ENCODE measurements at regions not wholly inside any gene's neighbourhood (a gene's known extent, or its start where the extent isn't known, plus 50 kb on each side); places are given as distances from the start of the nearest gene placed in this dataset.

- TF ChIP-seq NANOG (IDR thresholded peaks at IDR 0.05; ENCODE audit: insufficient read depth, low read depth, low read length, poor library complexity, severe bottlenecking) (no peak), CHD1 (IDR thresholded peaks at IDR 0.05; ENCODE audit: low read depth, low read length) (no peak), ASH2L (IDR thresholded peaks at IDR 0.05; ENCODE audit: low read length) (no peak), BACH1 (IDR thresholded peaks at IDR 0.05; ENCODE audit: low read length) (no peak), NRF1 (IDR thresholded peaks at IDR 0.05; ENCODE audit: low read depth, low read length) (no peak), SRF (IDR thresholded peaks at IDR 0.05; ENCODE audit: low read depth, low read length) (no peak), CTCF (IDR thresholded peaks at IDR 0.05; ENCODE audit: control extremely low read depth in 1 of 3, insufficient read depth in 1 of 3, low read depth in 1 of 3, low read length in 3 of 3) (no peak), CBX5 (IDR thresholded peaks at IDR 0.05; ENCODE audit: low read depth, low read length) (no peak), SIN3A (conservative IDR thresholded peaks at IDR 0.05 in 1 of 2, IDR thresholded peaks at IDR 0.05 in 1 of 2; ENCODE audit: low read depth in 1 of 2, low read length in 2 of 2) (no peak), KDM1A (IDR thresholded peaks at IDR 0.05; ENCODE audit: borderline replicate concordance, low read length) (no peak), JUN (IDR thresholded peaks at IDR 0.05; ENCODE audit: low read depth, low read length) (no peak), RXRA (IDR thresholded peaks at IDR 0.05; ENCODE audit: insufficient read depth, low read depth, low read length) (no peak)
- H2AFZ ChIP-seq (ENCODE audit: low read length), result no peak overlapping the region
- no peak overlapping the region for H2AK5ac ChIP-seq (ENCODE audit: low read depth, low read length)
- no peaks in the 10 kb centered on the region for H3K36me3 ChIP-seq (ENCODE audit: control insufficient read depth in 2 of 4, insufficient read depth in 4 of 4, low read length in 3 of 4)
- CTCF ChIA-PET (ENCODE audit: partially characterized antibody), result interaction anchor here (1.1 to 11.0 kb wide), 2 partner anchors 14 to 831 kb away, joined by 4 to 54 read pairs; no protein-coding TSS in a partner anchor
- H3K9me3 ChIP-seq (ENCODE audit: insufficient read depth in 2 of 2, low read depth in 1 of 2, low read length in 1 of 2), result no peaks in the 10 kb centered on the region
- H4K5ac ChIP-seq (ENCODE audit: insufficient read length, low read depth, low read length), result no peak overlapping the region
- H3K79me1 ChIP-seq (ENCODE audit: low read depth, low read length), result no peaks in the 10 kb centered on the region
- DNase-seq (ENCODE audit: low read depth in 1 of 2, low spot score in 2 of 2) (peak in 1 of 2 experiments; percentile 28), FAIRE-seq (no peak)
- 91% methylated on average over 7 of the region's 11 CpGs; no CpG with 5 or more reads in 1 of the 2 experiments for WGBS, 2 experiments (ENCODE audit: extremely low coverage in 1 of 2, insufficient coverage in 1 of 2, insufficient read length in 1 of 2, insufficient replicate concordance in 2 of 2, low coverage in 1 of 2, low lambda C conversion rate in 2 of 2, missing lambda C conversion rate in 1 of 2)
- H3K27ac ChIP-seq (ENCODE audit: low read depth, low read length), result no peak overlapping the region
- H2BK20ac ChIP-seq (ENCODE audit: low read length), result no peak overlapping the region
- no peak overlapping the region for H4K8ac ChIP-seq (ENCODE audit: extremely low read depth, insufficient read depth, low read length)
- H4K20me1 ChIP-seq (replicated peaks in 1 of 2; ENCODE audit: control insufficient read depth in 1 of 2, insufficient read depth in 2 of 2, low read length in 2 of 2), result no peaks in the 10 kb centered on the region
- H3K4me3 ChIP-seq (ENCODE audit: extremely low read depth in 1 of 4, insufficient read depth in 2 of 4, low read depth in 3 of 4, low read length in 4 of 4), result no peak overlapping the region
- H3K23ac ChIP-seq (ENCODE audit: insufficient read length), result no peak overlapping the region
- H3K18ac ChIP-seq (ENCODE audit: extremely low read depth, low read length), result no peak overlapping the region
- no peak overlapping the region for H3K4me2 ChIP-seq (ENCODE audit: insufficient read depth in 1 of 2, low read depth in 2 of 2, low read length in 2 of 2)
- H2BK15ac ChIP-seq (ENCODE audit: low read length), result no peak overlapping the region
- H3K9ac ChIP-seq (replicated peaks in 1 of 4; ENCODE audit: extremely low read depth in 1 of 4, low read depth in 3 of 4, low read length in 3 of 4), result no peak overlapping the region
- H3K4me1 ChIP-seq (replicated peaks in 1 of 4; ENCODE audit: control insufficient read depth in 3 of 4, insufficient read depth in 4 of 4, low read length in 3 of 4), result no peaks in the 10 kb centered on the region; a peak in 1 of 7 replicates
- no peak overlapping the region for H4K91ac ChIP-seq (replicated peaks; ENCODE audit: insufficient read length, low read length)
- POLR2A ChIA-PET (ENCODE audit: partially characterized antibody), result interaction anchor here (1.2 kb wide), 1 partner anchor 19 kb away, joined by 3 read pairs; no protein-coding TSS in a partner anchor
- no peaks in the 10 kb centered on the region for H3K27me3 ChIP-seq (replicated peaks in 1 of 4; ENCODE audit: control insufficient read depth in 3 of 4, extremely low read depth in 1 of 4, insufficient read depth in 3 of 4, low read length in 3 of 4)
- no peak overlapping the region for H3K14ac ChIP-seq (ENCODE audit: insufficient read length)
- H3K79me2 ChIP-seq (ENCODE audit: control insufficient read depth in 1 of 2, insufficient read depth in 2 of 2, low read length in 2 of 2), result no peaks in the 10 kb centered on the region
- H3K23me2 ChIP-seq (ENCODE audit: low read depth, low read length), result no peaks in the 10 kb centered on the region
- H2BK5ac ChIP-seq (ENCODE audit: low read depth, low read length), result no peak overlapping the region
- no peak overlapping the region for H2BK12ac ChIP-seq (ENCODE audit: low read depth, low read length)
- H3K4ac ChIP-seq (replicated peaks; ENCODE audit: insufficient read length, low read depth, low read length), result no peak overlapping the region
- H2BK120ac ChIP-seq (replicated peaks; ENCODE audit: low read depth, low read length), result no peak overlapping the region
- H3K56ac ChIP-seq (replicated peaks; ENCODE audit: insufficient read length, low read depth, low read length), result no peak overlapping the region
These were observed 470.1 kb upstream of the B3GAT1 start for GRCh38 chr11:134882141-134882540.
